Mesodermal cell (in vitro differentiated cells): ENCODE measurements at regions not wholly inside any gene's neighbourhood (a gene's known extent, or its start where the extent isn't known, plus 50 kb on each side); places are given as distances from the start of the nearest gene placed in this dataset.
"Not testable (repeated sequence)": the region's sequence is repeated elsewhere in the genome, so short reads cannot be mapped to it uniquely, and the experiment has no call there.

Source experiments
- H3K27ac ChIP-seq: 2 replicates; pipeline ENCODE4 v1.7.0; 2013; ENCODE audit warnings: mild to moderate bottlenecking, low read depth, low read length, moderate library complexity; ENCODE audit not compliant: severe bottlenecking
- H3K36me3 ChIP-seq: 2 replicates; pipeline ENCODE4 v1.7.1; 2013; ENCODE audit warnings: mild to moderate bottlenecking, low read length, moderate library complexity; ENCODE audit not compliant: control insufficient read depth, insufficient read depth
- H3K4me1 ChIP-seq: one replicate; pipeline ENCODE4 v1.7.1; 2013; ENCODE audit warnings: mild to moderate bottlenecking, low read length; ENCODE audit not compliant: insufficient read depth, control insufficient read depth, poor library complexity, severe bottlenecking
- H3K4me3 ChIP-seq: 2 replicates; pipeline ENCODE4 v1.7.0; 2013; ENCODE audit warnings: low read length, control low read depth, mild to moderate bottlenecking; ENCODE audit not compliant: insufficient read depth, poor library complexity, severe bottlenecking; ENCODE audit errors: extremely low read depth
- H3K9me3 ChIP-seq: 2 replicates; pipeline ENCODE4 v1.7.1; 2013; ENCODE audit warnings: mild to moderate bottlenecking, low read length, moderate library complexity; ENCODE audit not compliant: control insufficient read depth
- WGBS, 2 experiments: methylation state at CpG; one replicate each; pipeline ENCODE4 v1.1.5; 2013; ENCODE audit warnings: missing lambda C conversion rate in 2 of 2; ENCODE audit not compliant: insufficient coverage in 2 of 2; 5-methylcytosine and 5-hydroxymethylcytosine counted together

- peaks cover 4% of the 10 kb centered on the region for H3K9me3 ChIP-seq
- H3K36me3 ChIP-seq = no peaks in the 10 kb centered on the region
- 78% methylated on average over 1 of the region's 1 CpG; no CpG with 5 or more reads in 1 of the 2 experiments for WGBS, 2 experiments
- H3K27ac ChIP-seq = no peak overlapping the region
- no peak overlapping the region for H3K4me3 ChIP-seq
- H3K4me1 ChIP-seq = no peaks in the 10 kb centered on the region
These were observed 549.4 kb downstream of the TRIB2 start for GRCh38 chr2:13266166-13266565.

GRCh38 chr2:13284688-13285087, 568.0 kb downstream of the TRIB2 start:
- H3K9me3 ChIP-seq = peaks cover 5% of the 10 kb centered on the region
- no peaks in the 10 kb centered on the region for H3K36me3 ChIP-seq
- WGBS, 2 experiments = 84 to 86% methylated on average over 6 to 8 of the region's 8 CpGs
- no peak overlapping the region for H3K4me3 ChIP-seq
- H3K4me1 ChIP-seq = no peaks in the 10 kb centered on the region
- no peak overlapping the region for H3K27ac ChIP-seq

DNA sequence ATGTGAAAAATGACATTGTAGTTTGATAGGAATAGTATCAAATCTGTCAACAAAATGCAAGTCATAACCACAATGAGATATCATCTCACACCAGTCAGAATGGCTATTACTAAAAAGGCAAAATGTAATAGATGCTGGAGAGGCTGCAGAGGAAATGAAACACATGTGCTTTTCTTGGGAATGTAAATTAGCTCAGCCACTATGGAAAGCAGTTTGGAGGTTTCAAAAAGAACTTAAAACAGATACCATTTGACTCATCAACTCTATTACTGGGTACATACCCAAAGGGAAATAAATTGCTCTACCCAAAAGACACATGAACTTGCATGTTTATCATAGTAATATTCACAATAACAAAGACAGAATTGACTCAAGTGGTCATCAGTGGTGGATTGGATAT, 572.6 kb downstream of the TRIB2 start:
- H3K4me3 ChIP-seq = no peak overlapping the region
- peaks cover 5% of the 10 kb centered on the region for H3K9me3 ChIP-seq

GRCh38 chr2:13308478-13308805, 591.7 kb downstream of the TRIB2 start:
- not testable (repeated sequence) for H3K9me3 ChIP-seq, H3K36me3 ChIP-seq, H3K4me1 ChIP-seq, H3K4me3 ChIP-seq, H3K27ac ChIP-seq
- WGBS, 2 experiments = 87 to 97% methylated on average over 4 to 22 of the region's 33 CpGs

More for the DNA sequence above, 572.6 kb downstream of the TRIB2 start:
- Histone ChIP-seq H3K36me3 (no peaks in the 10 kb centered on the region), H3K27ac (no peak overlapping the region), H3K4me1 (no peaks in the 10 kb centered on the region)

- WGBS, 2 experiments = 79 to 90% methylated on average over 3 of the region's 4 CpGs
- Histone ChIP-seq H3K4me1 (no peaks in the 10 kb centered on the region), H3K9me3 (peaks cover 3% of the 10 kb centered on the region), H3K36me3 (no peaks in the 10 kb centered on the region), H3K27ac (no peak overlapping the region), H3K4me3 (no peak overlapping the region)
These were observed 592.3 kb downstream of the TRIB2 start for GRCh38 chr2:13308989-13309388.

DNA sequence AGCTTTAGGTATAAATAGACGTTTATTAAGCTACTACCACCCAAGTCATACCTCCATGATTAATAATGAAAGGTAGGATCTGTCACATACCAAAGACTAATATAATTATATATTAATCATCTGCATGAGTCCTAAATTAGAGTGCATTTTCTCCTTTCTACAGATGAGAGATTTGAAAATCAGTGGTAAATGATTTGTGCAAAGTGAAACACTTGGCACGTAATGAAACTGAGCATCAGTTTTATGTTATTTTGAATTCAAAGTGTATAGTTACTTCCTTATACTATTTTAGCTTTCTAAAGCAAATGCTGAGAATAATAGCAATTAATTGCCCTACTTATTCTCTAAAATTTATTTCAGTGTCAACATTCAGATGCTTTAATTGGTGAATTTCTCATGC, 615.3 kb downstream of the TRIB2 start:
- no peaks in the 10 kb centered on the region for H3K36me3 ChIP-seq
- H3K27ac ChIP-seq = no peak overlapping the region
- no peak overlapping the region for H3K4me3 ChIP-seq
- WGBS, 2 experiments = no CpG with 5 or more reads among the region's 2 CpGs
- no peaks in the 10 kb centered on the region for H3K4me1 ChIP-seq
- H3K9me3 ChIP-seq = no peaks in the 10 kb centered on the region

DNA sequence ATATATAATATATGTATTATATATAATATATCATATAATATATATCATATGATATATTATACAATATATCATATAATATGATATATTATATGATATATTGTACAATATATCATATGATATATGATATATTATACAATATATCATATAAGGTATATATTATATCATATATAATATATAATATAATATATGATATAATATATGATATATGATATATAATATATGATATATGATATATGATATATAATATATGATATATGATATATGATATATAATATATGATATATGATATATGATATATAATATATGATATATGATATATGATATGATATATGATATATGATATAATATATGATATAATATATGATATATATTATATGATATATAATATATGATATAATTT, 617.3 kb downstream of the TRIB2 start:
- H3K4me1 ChIP-seq, H3K27ac ChIP-seq, H3K4me3 ChIP-seq, H3K9me3 ChIP-seq, H3K36me3 ChIP-seq: not testable (repeated sequence)

DNA sequence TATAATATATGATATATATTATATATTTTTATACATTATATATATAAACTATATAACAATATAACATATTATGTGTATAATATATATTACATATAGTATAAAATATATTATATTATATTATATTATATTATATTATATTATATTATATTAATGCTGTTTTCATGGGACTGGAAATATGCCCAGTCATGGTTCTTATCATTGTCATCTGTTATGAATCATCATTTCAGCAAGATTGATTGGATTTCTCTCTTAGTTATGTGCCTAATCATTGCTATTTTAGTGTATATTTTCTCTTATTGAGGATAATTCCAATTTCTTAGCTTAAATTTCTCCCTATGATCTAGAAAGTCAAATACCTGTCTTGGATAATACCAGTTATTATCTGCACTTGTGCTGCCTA, 617.8 kb downstream of the TRIB2 start:
- Histone ChIP-seq H3K36me3 (no peaks in the 10 kb centered on the region), H3K4me1 (no peaks in the 10 kb centered on the region), H3K9me3 (no peaks in the 10 kb centered on the region), H3K27ac (no peak overlapping the region), H3K4me3 (no peak overlapping the region)

GRCh38 chr2:13335862-13336535, 619.3 kb downstream of the TRIB2 start:
- Histone ChIP-seq H3K4me1 (no peaks in the 10 kb centered on the region), H3K27ac (no peak overlapping the region), H3K36me3 (no peaks in the 10 kb centered on the region), H3K4me3 (no peak overlapping the region), H3K9me3 (no peaks in the 10 kb centered on the region)
- WGBS, 2 experiments = 100% methylated on average over 1 to 2 of the region's 2 CpGs

GRCh38 chr2:13351068-13351467, 634.3 kb downstream of the TRIB2 start:
- H3K4me1 ChIP-seq = no peaks in the 10 kb centered on the region
- no peaks in the 10 kb centered on the region for H3K9me3 ChIP-seq
- H3K36me3 ChIP-seq = no peaks in the 10 kb centered on the region
- no peak overlapping the region for H3K4me3 ChIP-seq
- 83% methylated on average over 1 of the region's 2 CpGs; no CpG with 5 or more reads in 1 of the 2 experiments for WGBS, 2 experiments
- no peak overlapping the region for H3K27ac ChIP-seq

DNA sequence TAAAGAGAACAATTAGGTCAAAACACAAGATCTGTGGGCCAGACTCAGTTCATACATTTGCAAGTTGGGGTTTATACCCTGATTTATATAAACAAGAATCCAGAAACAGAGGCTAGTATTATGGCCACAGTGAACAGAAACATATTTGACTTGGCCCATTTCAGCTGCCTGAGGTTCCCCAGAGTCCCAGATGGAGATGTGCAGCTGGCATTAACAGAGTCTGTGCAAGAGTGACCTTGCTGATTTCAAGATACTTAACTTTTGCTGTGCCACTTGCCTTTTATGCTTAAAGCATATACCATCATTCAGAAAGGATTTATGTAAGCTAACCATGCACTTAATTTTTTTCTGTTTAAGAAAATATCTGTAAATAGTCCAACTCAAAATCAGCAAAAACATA, 636.3 kb downstream of the TRIB2 start:
- Histone ChIP-seq H3K4me1 (no peaks in the 10 kb centered on the region), H3K4me3 (no peak overlapping the region), H3K27ac (no peak overlapping the region), H3K36me3 (no peaks in the 10 kb centered on the region), H3K9me3 (no peaks in the 10 kb centered on the region)

GRCh38 chr2:13354031-13354430, 637.3 kb downstream of the TRIB2 start:
- H3K36me3 ChIP-seq = no peaks in the 10 kb centered on the region
- no peak overlapping the region for H3K4me3 ChIP-seq
- no peak overlapping the region for H3K27ac ChIP-seq
- H3K4me1 ChIP-seq = no peaks in the 10 kb centered on the region
- no peaks in the 10 kb centered on the region for H3K9me3 ChIP-seq
